SK-N-SH (cell line): ENCODE measurements at regions not wholly inside any gene's neighbourhood (a gene's known extent, or its start where the extent isn't known, plus 50 kb on each side); places are given as distances from the start of the nearest gene placed in this dataset.

Experiments
- CTCF ChIA-PET: fragments of 300-600, 350-600 bp; formaldehyde crosslinking; extraction: SDS; loops from one replicate; lab custom pipeline; 2021; lab: Yijun Ruan, JAX
- POLR2A ChIA-PET: fragments of 350-600 bp; sonication (Branson Sonifier 250); formaldehyde crosslinking; extraction: SDS; loops from one replicate; lab custom pipeline; 2020; ENCODE audit warnings: antibody characterized with exemption, inconsistent platforms; lab: Yijun Ruan, JAX
- DNase-seq: peaks from one replicate; pipeline ENCODE4 v3.0.0; 2012
- H2AFZ ChIP-seq: fragments of 200-600 bp; sonication (generic); 2 replicates; pipeline ENCODE4 v1.8.1; 2016; ENCODE audit warnings: antibody characterized with exemption, mild to moderate bottlenecking, low read depth
- H3F3A ChIP-seq: fragments of 200-600 bp; sonication (generic); replicated peaks from 2 replicates; pipeline ENCODE3; 2016; ENCODE audit warnings: antibody characterized with exemption, mild to moderate bottlenecking; ENCODE audit not compliant: insufficient read depth
- H3K27ac ChIP-seq, 2 experiments: fragments of 200-500 bp in 1 of 2; fragments of 200-600 bp in 1 of 2; sonication (Bioruptor generic) in 1 of 2; sonication (generic), shearing (Covaris generic) in 1 of 2; 2 replicates each; pipeline versions ENCODE4 v1.5.1 to v1.6.1; 2014 to 2016; ENCODE audit warnings: low read depth in 2 of 2, inconsistent platforms in 1 of 2, low read length in 1 of 2, mild to moderate bottlenecking in 1 of 2, mixed read lengths in 1 of 2
- H3K27me3 ChIP-seq: fragments of 200-600 bp; sonication (generic), shearing (Covaris generic); 2 replicates; pipeline ENCODE4 v1.6.1; 2016; ENCODE audit warnings: mixed run types; ENCODE audit not compliant: insufficient read depth
- H3K36me3 ChIP-seq, 2 experiments: fragments of 200-500 bp in 1 of 2; fragments of 200-600 bp in 1 of 2; sonication (Bioruptor generic) in 1 of 2; sonication (generic) in 1 of 2; replicated peaks in 1 of 2; 2 replicates each; pipeline versions ENCODE3 to v1.5.1; 2014 to 2016; ENCODE audit warnings: low read length in 1 of 2, mild to moderate bottlenecking in 1 of 2; ENCODE audit not compliant: insufficient read depth in 2 of 2, control insufficient read depth in 1 of 2
- H3K4me1 ChIP-seq, 2 experiments: fragments of 200-500 bp in 1 of 2; fragments of 200-600 bp in 1 of 2; sonication (Bioruptor generic) in 1 of 2; sonication (generic), shearing (Covaris generic) in 1 of 2; 2 replicates each; pipeline versions ENCODE4 v1.5.1 to v1.6.1; 2014 to 2016; ENCODE audit warnings: low read depth in 1 of 2, low read length in 1 of 2, mixed run types in 1 of 2; ENCODE audit not compliant: insufficient read depth in 2 of 2, control insufficient read depth in 1 of 2
- H3K4me2 ChIP-seq: fragments of 200-600 bp; sonication (generic), shearing (Covaris generic); 2 replicates; pipeline ENCODE4 v1.6.1; 2017; ENCODE audit warnings: mixed run types
- H3K4me3 ChIP-seq, 2 experiments: fragments of 200-500 bp in 1 of 2; fragments of 200-600 bp in 1 of 2; sonication (Bioruptor generic) in 1 of 2; sonication (generic), shearing (Covaris generic) in 1 of 2; 2 replicates each; pipeline versions ENCODE4 v1.5.1 to v1.8.1; 2014 to 2016; ENCODE audit warnings: low read depth in 2 of 2, inconsistent platforms in 1 of 2, low read length in 1 of 2, mild to moderate bottlenecking in 1 of 2, mixed read lengths in 1 of 2, moderate library complexity in 1 of 2
- H3K79me2 ChIP-seq: fragments of 200-600 bp; sonication (generic); 2 replicates; pipeline ENCODE4 v1.8.1; 2017; ENCODE audit warnings: mild to moderate bottlenecking; ENCODE audit not compliant: insufficient read depth
- H3K9ac ChIP-seq: fragments of 200-600 bp; sonication (generic); 2 replicates; pipeline ENCODE4 v1.6.1; 2017; ENCODE audit warnings: mixed run types
- H3K9me2 ChIP-seq: fragments of 200-600 bp; sonication (generic); 2 replicates; pipeline ENCODE4 v1.6.1; 2017; ENCODE audit warnings: mixed run types
- H3K9me3 ChIP-seq: fragments of 200-600 bp; sonication (generic); 2 replicates; pipeline ENCODE4 v1.6.1; 2017; ENCODE audit warnings: mixed run types, mild to moderate bottlenecking, moderate library complexity
- H4K20me1 ChIP-seq: fragments of 200-600 bp; sonication (generic); 2 replicates; pipeline ENCODE4 v1.6.1; 2017; ENCODE audit warnings: mild to moderate bottlenecking, mixed run types; ENCODE audit not compliant: insufficient read depth
- CTCF ChIP-seq: fragments of 200-600 bp; sonication (generic); IDR thresholded peaks from 2 replicates; pipeline ENCODE4 v1.6.1; 2017; ENCODE audit warnings: antibody characterized with exemption, mild to moderate bottlenecking, moderate library complexity
- ELF1 ChIP-seq: IDR thresholded peaks from 2 replicates; pipeline ENCODE4 v1.4.0; 2012
- EP300 ChIP-seq, 2 experiments: IDR thresholded peaks; 2 replicates each; pipeline versions ENCODE4 v1.4.0 to v1.6.1; 2012; ENCODE audit warnings: borderline replicate concordance in 1 of 2, low read depth in 1 of 2, low read length in 1 of 2
- EZH2phosphoT487 ChIP-seq: fragments of 200-600 bp; sonication (generic); IDR thresholded peaks from 2 replicates; pipeline ENCODE4 v1.6.1; 2017; ENCODE audit warnings: low read depth, mixed run types, mild to moderate bottlenecking, antibody characterized with exemption, moderate library complexity, borderline replicate concordance
- FOXJ3 ChIP-seq: sonication (generic); formaldehyde crosslinking; IDR thresholded peaks from 2 replicates; pipeline ENCODE4 v1.5.1; 2020; ENCODE audit warnings: mild to moderate bottlenecking, missing genetic modification reagents
- FOXM1 ChIP-seq: IDR thresholded peaks from 2 replicates; pipeline ENCODE4 v1.4.0; 2012; ENCODE audit warnings: low read depth, mild to moderate bottlenecking
- GABPA ChIP-seq: IDR thresholded peaks from 2 replicates; pipeline ENCODE4 v1.4.0; 2012; ENCODE audit warnings: low read depth, mild to moderate bottlenecking
- GATA2 ChIP-seq: sonication (generic); formaldehyde crosslinking; IDR thresholded peaks from 2 replicates; pipeline ENCODE4 v1.5.0; 2020; ENCODE audit warnings: mild to moderate bottlenecking, missing genetic modification reagents
- MEF2A ChIP-seq: IDR thresholded peaks from 2 replicates; pipeline ENCODE4 v1.4.0; 2012; ENCODE audit warnings: low read depth, borderline replicate concordance
- NFIC ChIP-seq: IDR thresholded peaks from 2 replicates; pipeline ENCODE4 v1.4.0; 2012; ENCODE audit warnings: borderline replicate concordance
- NRF1 ChIP-seq: IDR thresholded peaks from 2 replicates; pipeline ENCODE4 v1.6.1; 2012; ENCODE audit warnings: low read depth, mild to moderate bottlenecking, low read length
- PBX3 ChIP-seq: IDR thresholded peaks from 2 replicates; pipeline ENCODE4; 2012
- POLR2AphosphoS5 ChIP-seq: IDR thresholded peaks from 2 replicates; pipeline ENCODE4 v1.6.1; 2012; ENCODE audit warnings: low read depth, low read length
- TAF1 ChIP-seq: IDR thresholded peaks from 2 replicates; pipeline ENCODE4 v1.6.1; 2012; ENCODE audit warnings: low read depth, mild to moderate bottlenecking, low read length, moderate library complexity, borderline replicate concordance
- TCF12 ChIP-seq: IDR thresholded peaks from 2 replicates; pipeline ENCODE4 v1.4.0; 2012
- TEAD4 ChIP-seq: IDR thresholded peaks from 2 replicates; pipeline ENCODE4 v1.4.0; 2012; ENCODE audit warnings: mild to moderate bottlenecking, borderline replicate concordance; ENCODE audit not compliant: insufficient read depth
- USF1 ChIP-seq: IDR thresholded peaks from 2 replicates; pipeline ENCODE4 v1.4.0; 2012; ENCODE audit warnings: low read depth, borderline replicate concordance
- WGBS: methylation state at CpG from one replicate; pipeline ENCODE4 v1.1.6; 2017; ENCODE audit warnings: low lambda C conversion rate; 5-methylcytosine and 5-hydroxymethylcytosine counted together
- TF ChIP-seq, protein P1 (sequence below): fragments of 150-350 bp; IDR thresholded peaks from 2 replicates; pipeline ENCODE4 v1.6.1; 2016; ENCODE audit warnings: mild to moderate bottlenecking, low read depth, low read length
- TF ChIP-seq, protein P2 (sequence below): IDR thresholded peaks from 2 replicates; pipeline ENCODE4 v1.4.0; 2012; ENCODE audit warnings: low read depth

GRCh38 chr2:12127638-12128037 is 381.2 kb downstream of the LPIN1 start:
- no peak overlapping the region for H3K4me2 ChIP-seq
- H3K36me3 ChIP-seq, result no peaks in the 10 kb centered on the region
- no peaks in the 10 kb centered on the region for H3K9me3 ChIP-seq
- no peaks in the 10 kb centered on the region for H4K20me1 ChIP-seq
- no peaks in the 10 kb centered on the region for H3K79me2 ChIP-seq
- ChIA-PET POLR2A (no interaction called here), CTCF (no interaction called here)
- no peak overlapping the region for H2AFZ ChIP-seq
- no peaks in the 10 kb centered on the region for H3K4me1 ChIP-seq
- TF ChIP-seq EZH2phosphoT487 (no peak), FOXJ3 (CRISPR knock-in tag) (no peak), GABPA (no peak), FOXM1 (no peak), EP300 (IDR thresholded peaks at IDR 0.05; ENCODE audit: borderline replicate concordance in 1 of 2, low read depth in 1 of 2, low read length in 1 of 2) (no peak), USF1 (no peak), TAF1 (no peak), CTCF (no peak), TEAD4 (no peak), PBX3 (no peak), TCF12 (no peak), MEF2A (no peak), NRF1 (no peak), POLR2AphosphoS5 (no peak), NFIC (no peak), GATA2 (CRISPR knock-in tag) (no peak), ELF1 (no peak)
- TF ChIP-seq, protein P1, sequence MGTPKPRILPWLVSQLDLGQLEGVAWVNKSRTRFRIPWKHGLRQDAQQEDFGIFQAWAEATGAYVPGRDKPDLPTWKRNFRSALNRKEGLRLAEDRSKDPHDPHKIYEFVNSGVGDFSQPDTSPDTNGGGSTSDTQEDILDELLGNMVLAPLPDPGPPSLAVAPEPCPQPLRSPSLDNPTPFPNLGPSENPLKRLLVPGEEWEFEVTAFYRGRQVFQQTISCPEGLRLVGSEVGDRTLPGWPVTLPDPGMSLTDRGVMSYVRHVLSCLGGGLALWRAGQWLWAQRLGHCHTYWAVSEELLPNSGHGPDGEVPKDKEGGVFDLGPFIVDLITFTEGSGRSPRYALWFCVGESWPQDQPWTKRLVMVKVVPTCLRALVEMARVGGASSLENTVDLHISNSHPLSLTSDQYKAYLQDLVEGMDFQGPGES, result no peak
- TF ChIP-seq, protein P2, sequence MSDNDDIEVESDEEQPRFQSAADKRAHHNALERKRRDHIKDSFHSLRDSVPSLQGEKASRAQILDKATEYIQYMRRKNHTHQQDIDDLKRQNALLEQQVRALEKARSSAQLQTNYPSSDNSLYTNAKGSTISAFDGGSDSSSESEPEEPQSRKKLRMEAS, result no peak
- no peak for DNase-seq
- H3F3A ChIP-seq, result no peaks in the 10 kb centered on the region
- H3K27me3 ChIP-seq, result no peaks in the 10 kb centered on the region
- no peak overlapping the region for H3K4me3 ChIP-seq
- no peak overlapping the region for H3K27ac ChIP-seq
- no peaks in the 10 kb centered on the region for H3K9me2 ChIP-seq
- 68% methylated on average over 2 of the region's 2 CpGs for WGBS
- no peak overlapping the region for H3K9ac ChIP-seq
